ENCODE measurements at regions not wholly inside any gene's neighbourhood (a gene's known extent, or its start where the extent isn't known, plus 50 kb on each side); places are given as distances from the start of the nearest gene placed in this dataset.
"Not testable (repeated sequence)": the region's sequence is repeated elsewhere in the genome, so short reads cannot be mapped to it uniquely, and the experiment has no call there.

GRCh38 chr6:44001318-44002066 lies 125.8 kb downstream of the MRPL14 start:
- DNase-seq = peak in 3 of 58 donors; percentile 10 to 27 (median 20)

GRCh38 chr6:44000164-44000842 lies 126.9 kb downstream of the MRPL14 start:
- peak in 20 of 58 donors; percentile 17 to 72 (median 40) for DNase-seq

- no peak for DNase-seq
These were observed 127.6 kb downstream of the MRPL14 start for GRCh38 chr6:43999628-44000027.

- DNase-seq = not testable (repeated sequence)
These were observed 128.5 kb downstream of the MRPL14 start for GRCh38 chr6:43998592-43999243.

GRCh38 chr6:43997990-43998585 lies 129.2 kb downstream of the MRPL14 start:
- not testable (repeated sequence) for DNase-seq

GRCh38 chr6:43997345-43997677 lies 129.9 kb downstream of the MRPL14 start:
- no peak for DNase-seq

GRCh38 chr6:43996618-43997344 lies 130.5 kb downstream of the MRPL14 start:
- DNase-seq = no peak

GRCh38 chr6:43995137-43995536 lies 132.1 kb downstream of the MRPL14 start:
- DNase-seq = no peak

GRCh38 chr6:43993881-43994523 lies 133.2 kb downstream of the MRPL14 start:
- DNase-seq = no peak

GRCh38 chr6:43992783-43993644 lies 134.2 kb downstream of the MRPL14 start:
- no peak for DNase-seq

- DNase-seq = no peak
These were observed 135.1 kb downstream of the MRPL14 start for GRCh38 chr6:43992126-43992663.

- no peak for DNase-seq
These were observed 136.3 kb downstream of the MRPL14 start for GRCh38 chr6:43990627-43991619.

GRCh38 chr6:43990275-43990626 lies 137.0 kb downstream of the MRPL14 start:
- DNase-seq = peak in 2 of 58 donors; percentile 20 to 21

GRCh38 chr6:43989581-43990146 lies 137.6 kb downstream of the MRPL14 start:
- DNase-seq = no peak

GRCh38 chr6:43988801-43989200 lies 138.5 kb downstream of the MRPL14 start:
- no peak for DNase-seq

- DNase-seq = no peak
These were observed 139.3 kb downstream of the MRPL14 start for GRCh38 chr6:43987838-43988439.

- DNase-seq = no peak
These were observed 141.0 kb downstream of the MRPL14 start for GRCh38 chr6:43986177-43986825.
